ENCODE measurements at regions not wholly inside any gene's neighbourhood (a gene's known extent, or its start where the extent isn't known, plus 50 kb on each side); places are given as distances from the start of the nearest gene placed in this dataset.

GRCh38 chr18:78693429-78693828 lies 286.2 kb upstream of the SALL3 start:
- Mint-ChIP-seq H3K36me3 (ENCODE audit: low read depth) (no peaks in the 10 kb centered on the region), H3K4me3 (no peak overlapping the region), H3K4me1 (ENCODE audit: low read depth) (peaks cover 3% of the 10 kb centered on the region), H3K27me3 (ENCODE audit: low read depth) (no peaks in the 10 kb centered on the region), H3K9me3 (no peaks in the 10 kb centered on the region), H3K27ac (no peak overlapping the region)
- no peak for DNase-seq (ENCODE audit: low spot score)

GRCh38 chr18:78696698-78697435 lies 282.8 kb upstream of the SALL3 start:
- DNase-seq (ENCODE audit: low spot score), result no peak
- H3K9me3 Mint-ChIP-seq, result no peaks in the 10 kb centered on the region
- no peak overlapping the region for H3K4me3 Mint-ChIP-seq
- H3K36me3 Mint-ChIP-seq (ENCODE audit: low read depth), result no peaks in the 10 kb centered on the region
- H3K27ac Mint-ChIP-seq, result no peak overlapping the region
- H3K4me1 Mint-ChIP-seq (ENCODE audit: low read depth), result peaks cover 3% of the 10 kb centered on the region
- no peaks in the 10 kb centered on the region for H3K27me3 Mint-ChIP-seq (ENCODE audit: low read depth)

GRCh38 chr18:78697446-78697845 lies 282.2 kb upstream of the SALL3 start:
- no peaks in the 10 kb centered on the region for H3K36me3 Mint-ChIP-seq (ENCODE audit: low read depth)
- no peaks in the 10 kb centered on the region for H3K27me3 Mint-ChIP-seq (ENCODE audit: low read depth)
- H3K9me3 Mint-ChIP-seq, result no peaks in the 10 kb centered on the region
- H3K4me3 Mint-ChIP-seq, result no peak overlapping the region
- no peak overlapping the region for H3K27ac Mint-ChIP-seq
- H3K4me1 Mint-ChIP-seq (ENCODE audit: low read depth), result no peaks in the 10 kb centered on the region
- no peak for DNase-seq (ENCODE audit: low spot score)

- H3K4me3 Mint-ChIP-seq, result no peak overlapping the region
- no peaks in the 10 kb centered on the region for H3K4me1 Mint-ChIP-seq (ENCODE audit: low read depth)
- H3K9me3 Mint-ChIP-seq, result peaks cover 6% of the 10 kb centered on the region
- no peaks in the 10 kb centered on the region for H3K36me3 Mint-ChIP-seq (ENCODE audit: low read depth)
- no peak for DNase-seq (ENCODE audit: low spot score)
- no peaks in the 10 kb centered on the region for H3K27me3 Mint-ChIP-seq (ENCODE audit: low read depth)
- no peak overlapping the region for H3K27ac Mint-ChIP-seq
Measured at GRCh38 chr18:78698914-78699313, 280.7 kb upstream of the SALL3 start.

- H3K4me3 Mint-ChIP-seq, result no peak overlapping the region
- no peaks in the 10 kb centered on the region for H3K27me3 Mint-ChIP-seq (ENCODE audit: low read depth)
- H3K9me3 Mint-ChIP-seq, result peaks cover 9% of the 10 kb centered on the region
- no peak overlapping the region for H3K27ac Mint-ChIP-seq
- DNase-seq (ENCODE audit: low spot score), result no peak
- no peaks in the 10 kb centered on the region for H3K36me3 Mint-ChIP-seq (ENCODE audit: low read depth)
- H3K4me1 Mint-ChIP-seq (ENCODE audit: low read depth), result no peaks in the 10 kb centered on the region
Measured at GRCh38 chr18:78699499-78699898, 280.1 kb upstream of the SALL3 start.

- no peak overlapping the region for H3K27ac Mint-ChIP-seq
- H3K4me1 Mint-ChIP-seq (ENCODE audit: low read depth), result no peaks in the 10 kb centered on the region
- DNase-seq (ENCODE audit: low spot score), result no peak
- H3K9me3 Mint-ChIP-seq, result peaks cover 9% of the 10 kb centered on the region
- no peak overlapping the region for H3K4me3 Mint-ChIP-seq
- H3K36me3 Mint-ChIP-seq (ENCODE audit: low read depth), result no peaks in the 10 kb centered on the region
- no peaks in the 10 kb centered on the region for H3K27me3 Mint-ChIP-seq (ENCODE audit: low read depth)
Measured at GRCh38 chr18:78701771-78702396, 277.7 kb upstream of the SALL3 start.

- peaks cover 13% of the 10 kb centered on the region for H3K9me3 Mint-ChIP-seq
- no peaks in the 10 kb centered on the region for H3K27me3 Mint-ChIP-seq (ENCODE audit: low read depth)
- no peak for DNase-seq (ENCODE audit: low spot score)
- H3K27ac Mint-ChIP-seq, result no peak overlapping the region
- H3K4me1 Mint-ChIP-seq (ENCODE audit: low read depth), result no peaks in the 10 kb centered on the region
- H3K36me3 Mint-ChIP-seq (ENCODE audit: low read depth), result no peaks in the 10 kb centered on the region
- no peak overlapping the region for H3K4me3 Mint-ChIP-seq
Measured at GRCh38 chr18:78703291-78703690, 276.3 kb upstream of the SALL3 start.

GRCh38 chr18:78704971-78705461 lies 274.6 kb upstream of the SALL3 start:
- Mint-ChIP-seq H3K27ac (no peak overlapping the region), H3K4me1 (ENCODE audit: low read depth) (no peaks in the 10 kb centered on the region), H3K36me3 (ENCODE audit: low read depth) (no peaks in the 10 kb centered on the region), H3K9me3 (peaks cover 18% of the 10 kb centered on the region), H3K4me3 (no peak overlapping the region), H3K27me3 (ENCODE audit: low read depth) (no peaks in the 10 kb centered on the region)
- DNase-seq (ENCODE audit: low spot score), result no peak

GRCh38 chr18:78709261-78709809 lies 270.3 kb upstream of the SALL3 start:
- Mint-ChIP-seq H3K27ac (no peak overlapping the region), H3K9me3 (peaks cover 17% of the 10 kb centered on the region), H3K27me3 (ENCODE audit: low read depth) (no peaks in the 10 kb centered on the region), H3K36me3 (ENCODE audit: low read depth) (no peaks in the 10 kb centered on the region), H3K4me1 (ENCODE audit: low read depth) (no peaks in the 10 kb centered on the region), H3K4me3 (no peak overlapping the region)
- DNase-seq (ENCODE audit: low spot score), result no peak

- Mint-ChIP-seq H3K4me3 (no peak overlapping the region), H3K27ac (no peak overlapping the region), H3K27me3 (ENCODE audit: low read depth) (no peaks in the 10 kb centered on the region), H3K9me3 (peaks cover 17% of the 10 kb centered on the region), H3K36me3 (ENCODE audit: low read depth) (no peaks in the 10 kb centered on the region), H3K4me1 (ENCODE audit: low read depth) (no peaks in the 10 kb centered on the region)
- DNase-seq (ENCODE audit: low spot score), result no peak
Measured at GRCh38 chr18:78711316-78711715, 268.3 kb upstream of the SALL3 start.

- Mint-ChIP-seq H3K27me3 (ENCODE audit: low read depth) (no peaks in the 10 kb centered on the region), H3K9me3 (peaks cover 17% of the 10 kb centered on the region), H3K4me3 (no peak overlapping the region), H3K36me3 (ENCODE audit: low read depth) (no peaks in the 10 kb centered on the region), H3K4me1 (ENCODE audit: low read depth) (no peaks in the 10 kb centered on the region), H3K27ac (no peak overlapping the region)
- no peak for DNase-seq (ENCODE audit: low spot score)
Measured at GRCh38 chr18:78711971-78712370, 267.6 kb upstream of the SALL3 start.

- peaks cover 15% of the 10 kb centered on the region for H3K9me3 Mint-ChIP-seq
- H3K4me1 Mint-ChIP-seq (ENCODE audit: low read depth), result no peaks in the 10 kb centered on the region
- no peaks in the 10 kb centered on the region for H3K36me3 Mint-ChIP-seq (ENCODE audit: low read depth)
- no peaks in the 10 kb centered on the region for H3K27me3 Mint-ChIP-seq (ENCODE audit: low read depth)
- H3K27ac Mint-ChIP-seq, result no peak overlapping the region
- no peak for DNase-seq (ENCODE audit: low spot score)
- no peak overlapping the region for H3K4me3 Mint-ChIP-seq
Measured at GRCh38 chr18:78713069-78713468, 266.5 kb upstream of the SALL3 start.

GRCh38 chr18:78713726-78714125 lies 265.9 kb upstream of the SALL3 start:
- Mint-ChIP-seq H3K9me3 (peaks cover 8% of the 10 kb centered on the region), H3K4me3 (no peak overlapping the region), H3K27ac (no peak overlapping the region), H3K4me1 (ENCODE audit: low read depth) (no peaks in the 10 kb centered on the region), H3K36me3 (ENCODE audit: low read depth) (no peaks in the 10 kb centered on the region), H3K27me3 (ENCODE audit: low read depth) (no peaks in the 10 kb centered on the region)
- DNase-seq (ENCODE audit: low spot score), result no peak

- H3K4me3 Mint-ChIP-seq, result no peak overlapping the region
- H3K36me3 Mint-ChIP-seq (ENCODE audit: low read depth), result no peaks in the 10 kb centered on the region
Measured at GRCh38 chr18:78716022-78716421, 263.6 kb upstream of the SALL3 start.

More at GRCh38 chr18:78716022-78716421, 263.6 kb upstream of the SALL3 start:
- no peak overlapping the region for H3K27ac Mint-ChIP-seq
- no peak for DNase-seq (ENCODE audit: low spot score)
- no peaks in the 10 kb centered on the region for H3K4me1 Mint-ChIP-seq (ENCODE audit: low read depth)
- H3K9me3 Mint-ChIP-seq, result peaks cover 3% of the 10 kb centered on the region
- no peaks in the 10 kb centered on the region for H3K27me3 Mint-ChIP-seq (ENCODE audit: low read depth)
